ENCODE measurements at regions not wholly inside any gene's neighbourhood (a gene's known extent, or its start where the extent isn't known, plus 50 kb on each side); places are given as distances from the start of the nearest gene placed in this dataset.

GRCh38 chr14:40887912-40888311, 718.8 kb upstream of the LRFN5 start:
- no peak for TF ChIP-seq CTCF (conservative IDR thresholded peaks at IDR 0.05)
- H3K27ac ChIP-seq = no peak overlapping the region

GRCh38 chr14:40870252-40870651, 736.4 kb upstream of the LRFN5 start:
- no peak overlapping the region for H3K27ac ChIP-seq
- peak; percentile 36; the same call in 1 of the 2 replicates for TF ChIP-seq CTCF (conservative IDR thresholded peaks at IDR 0.05)

GRCh38 chr14:40859055-40859454, 747.6 kb upstream of the LRFN5 start:
- TF ChIP-seq CTCF (conservative IDR thresholded peaks at IDR 0.05) = no peak
- H3K27ac ChIP-seq = no peak overlapping the region

- no peak for TF ChIP-seq CTCF (conservative IDR thresholded peaks at IDR 0.05)
- no peak overlapping the region for H3K27ac ChIP-seq
Observed at GRCh38 chr14:40855343-40855742, 751.3 kb upstream of the LRFN5 start.

- no peak for TF ChIP-seq CTCF (conservative IDR thresholded peaks at IDR 0.05)
- no peak overlapping the region for H3K27ac ChIP-seq
Observed at GRCh38 chr14:40850191-40850590, 756.5 kb upstream of the LRFN5 start.

GRCh38 chr14:40847480-40847879, 759.2 kb upstream of the LRFN5 start:
- no peak for TF ChIP-seq CTCF (conservative IDR thresholded peaks at IDR 0.05)
- no peak overlapping the region for H3K27ac ChIP-seq

- no peak overlapping the region for H3K27ac ChIP-seq
- no peak for TF ChIP-seq CTCF (conservative IDR thresholded peaks at IDR 0.05)
Observed at GRCh38 chr14:40842816-40843215, 763.9 kb upstream of the LRFN5 start.

GRCh38 chr14:40841886-40842285, 764.8 kb upstream of the LRFN5 start:
- H3K27ac ChIP-seq = no peak overlapping the region
- no peak for TF ChIP-seq CTCF (conservative IDR thresholded peaks at IDR 0.05)

All from VCaP (cell line).